Endothelial cell of umbilical vein (primary cell): ENCODE measurements at regions not wholly inside any gene's neighbourhood (a gene's known extent, or its start where the extent isn't known, plus 50 kb on each side); places are given as distances from the start of the nearest gene placed in this dataset.

Experiments used
- BruUV-seq: library from RNA; stranded (reverse); fragments of 400-500 nt; replicated peaks from 2 replicates; lab custom pipeline; 2021; lab: Mats Ljungman, UMichigan
- CTCF ChIA-PET: fragments of 300-600, 350-600 bp; sonication (Branson Sonifier 250); formaldehyde crosslinking; loops from one replicate; lab custom pipeline; 2021; ENCODE audit warnings: antibody characterized with exemption, inconsistent platforms; lab: Charles Lee
- POLR2A ChIA-PET: fragments of 300-600, 350-600 bp; sonication (Branson Sonifier 250); formaldehyde crosslinking; loops from one replicate; lab custom pipeline; 2021; ENCODE audit warnings: antibody characterized with exemption, inconsistent platforms; lab: Charles Lee
- DNase-seq: peaks from one replicate; pipeline ENCODE4 v3.0.0-alpha.2; 2011; ENCODE audit warnings: low read depth, low spot score
- FAIRE-seq: peaks from 2 replicates; lab custom pipeline; 2011; peaks lifted over from hg19 to GRCh38; lab: Jason Lieb, UNC
- H2AFZ ChIP-seq: 2 replicates; pipeline ENCODE4 v1.6.0; 2012; ENCODE audit warnings: low read depth, low read length, control low read depth, inconsistent platforms
- H3K27ac ChIP-seq: 2 replicates; pipeline ENCODE4 v1.5.1; 2011; ENCODE audit warnings: low read depth, mild to moderate bottlenecking, control low read depth, low read length, moderate library complexity; ENCODE audit not compliant: insufficient read depth
- H3K27me3 ChIP-seq, 2 experiments: 2 replicates each; pipeline versions ENCODE4 v1.6.0 to v1.6.1; 2011; ENCODE audit warnings: low read length in 2 of 2, mixed read lengths in 1 of 2; ENCODE audit not compliant: control insufficient read depth in 2 of 2, insufficient read depth in 2 of 2
- H3K36me3 ChIP-seq, 2 experiments: 2 replicates in 1 of 2; 3 replicates in 1 of 2; pipeline ENCODE4 v1.5.1; 2011; ENCODE audit warnings: low read length in 2 of 2, mild to moderate bottlenecking in 1 of 2, moderate library complexity in 1 of 2; ENCODE audit not compliant: control insufficient read depth in 2 of 2, insufficient read depth in 2 of 2; ENCODE audit errors: extremely low read depth in 1 of 2
- H3K4me1 ChIP-seq: 3 replicates; pipeline ENCODE4 v1.5.1; 2011; ENCODE audit warnings: mild to moderate bottlenecking, low read length; ENCODE audit not compliant: control insufficient read depth, insufficient read depth; ENCODE audit errors: extremely low read depth
- H3K4me2 ChIP-seq: 2 replicates; pipeline ENCODE4 v1.6.1; 2011; ENCODE audit warnings: low read length, control low read depth, mixed read lengths; ENCODE audit not compliant: insufficient read depth
- H3K4me3 ChIP-seq, 3 experiments: fragments of 200-600 bp in 1 of 3; sonication (generic), shearing (Covaris generic) in 1 of 3; replicated peaks in 1 of 3; 2 replicates each; pipeline ENCODE4 v1.5.1; 2011 to 2016; ENCODE audit warnings: control low read depth in 3 of 3, low read length in 3 of 3, mild to moderate bottlenecking in 2 of 3, inconsistent platforms in 1 of 3, low read depth in 1 of 3, moderate library complexity in 1 of 3; ENCODE audit not compliant: insufficient read depth in 1 of 3
- H3K79me2 ChIP-seq: 2 replicates; pipeline ENCODE4 v1.6.0; 2012; ENCODE audit warnings: low read length, inconsistent platforms; ENCODE audit not compliant: control insufficient read depth, insufficient read depth
- H3K9ac ChIP-seq: replicated peaks from 2 replicates; pipeline ENCODE3; 2011; ENCODE audit warnings: low read length, control low read depth; ENCODE audit not compliant: insufficient read depth; ENCODE audit errors: extremely low read depth
- H3K9me1 ChIP-seq: replicated peaks from 3 replicates; pipeline ENCODE4 v1.6.0; 2011; ENCODE audit warnings: mild to moderate bottlenecking, low read length; ENCODE audit not compliant: control insufficient read depth, insufficient read depth; ENCODE audit errors: extremely low read depth
- H3K9me3 ChIP-seq: replicated peaks from 2 replicates; pipeline ENCODE4 v1.5.1; 2012; ENCODE audit warnings: low read length, inconsistent platforms; ENCODE audit not compliant: control insufficient read depth, insufficient read depth
- H4K20me1 ChIP-seq: replicated peaks from 2 replicates; pipeline ENCODE3; 2011; ENCODE audit warnings: mild to moderate bottlenecking, low read length; ENCODE audit not compliant: control insufficient read depth, insufficient read depth; ENCODE audit errors: extremely low read depth
- CTCF ChIP-seq, 2 donors: IDR thresholded peaks; 1 replicate in 1 of 2; 2 replicates in 1 of 2; pipeline ENCODE4 v1.5.1; 2011; ENCODE audit warnings: low read length in 2 of 2, mild to moderate bottlenecking in 2 of 2, moderate library complexity in 2 of 2, control low read depth in 1 of 2, inconsistent platforms in 1 of 2, low read depth in 1 of 2; ENCODE audit not compliant: insufficient read depth in 1 of 2; ENCODE audit errors: extremely low read depth in 1 of 2
- EZH2 ChIP-seq: IDR thresholded peaks from 2 replicates; pipeline ENCODE4 v1.6.1; 2012; ENCODE audit warnings: borderline replicate concordance, low read depth, mild to moderate bottlenecking, moderate library complexity, low read length, inconsistent platforms; ENCODE audit not compliant: severe bottlenecking
- FOS ChIP-seq: IDR thresholded peaks from 2 replicates; pipeline ENCODE4 v1.6.1; 2011; ENCODE audit warnings: mild to moderate bottlenecking, low read length, moderate library complexity, borderline replicate concordance; ENCODE audit not compliant: insufficient read depth
- GATA2 ChIP-seq: IDR thresholded peaks from 2 replicates; pipeline ENCODE4 v1.7.0; 2011; ENCODE audit warnings: low read depth, mild to moderate bottlenecking, moderate library complexity, mixed read lengths, low read length; ENCODE audit not compliant: insufficient read length, insufficient read depth
- JUN ChIP-seq: IDR thresholded peaks from 2 replicates; pipeline ENCODE4 v1.6.1; 2011; ENCODE audit warnings: borderline replicate concordance, low read depth; ENCODE audit not compliant: insufficient read length, insufficient read depth
- MAX ChIP-seq: IDR thresholded peaks from 2 replicates; pipeline ENCODE4 v1.6.1; 2011; ENCODE audit not compliant: insufficient read depth, insufficient read length
- POLR2A ChIP-seq: IDR thresholded peaks from 2 replicates; pipeline ENCODE4 v1.6.1; 2012; ENCODE audit warnings: low read depth, mild to moderate bottlenecking, control low read depth, low read length
- POLR2AphosphoS5 ChIP-seq: IDR thresholded peaks from 2 replicates; pipeline ENCODE4 v1.6.1; 2012; ENCODE audit warnings: low read depth, mild to moderate bottlenecking, control low read depth, low read length, moderate library complexity; ENCODE audit not compliant: insufficient read depth
- dilution Hi-C: fragments of 300-500 bp; cut with MboI; formaldehyde crosslinking; loops from one replicate; pipeline ENCODE4 v1.15.0; 2019; ENCODE audit warnings: low sequenced_read_pairs; ENCODE audit not compliant: extremely low pct_ligation_motif_present
- intact Hi-C: fragments of 100-400 bp; cut with micrococcal nuclease; formaldehyde crosslinking; loops from one replicate; pipeline ENCODE4 v1.10.0; 2022

- dilution Hi-C loops (no loop called here), intact Hi-C loops (no loop called here)
- H3K79me2 ChIP-seq = no peaks in the 10 kb centered on the region
- no peak overlapping the region for H3K9ac ChIP-seq
- POLR2A ChIA-PET = no interaction called here
- no peak overlapping the region for H2AFZ ChIP-seq
- no peaks in the 10 kb centered on the region for H3K36me3 ChIP-seq
- H3K4me3 ChIP-seq = no peak overlapping the region
- no peaks in the 10 kb centered on the region for H3K4me1 ChIP-seq
- H3K4me2 ChIP-seq = no peak overlapping the region
- no peaks in the 10 kb centered on the region for H3K27me3 ChIP-seq
- H3K27ac ChIP-seq = no peak overlapping the region
- CTCF ChIA-PET = interaction anchor here (0.6 kb wide), 1 partner anchor 100 kb away, joined by 4 read pairs; no protein-coding TSS in a partner anchor
- TF ChIP-seq MAX = no peak
- TF ChIP-seq FOS = no peak
- no peak for TF ChIP-seq CTCF (IDR thresholded peaks at IDR 0.05; ENCODE audit: extremely low read depth in 1 of 2, insufficient read depth in 1 of 2, low read depth in 1 of 2, low read length in 2 of 2)
- no peak for TF ChIP-seq POLR2AphosphoS5
- TF ChIP-seq JUN = no peak
- no peak for TF ChIP-seq POLR2A
- no peak for TF ChIP-seq EZH2
- TF ChIP-seq GATA2 = no peak
- no peaks in the 10 kb centered on the region for H3K9me1 ChIP-seq
- no peaks in the 10 kb centered on the region for H3K9me3 ChIP-seq
- no TSS peak for BruUV-seq
- no peaks in the 10 kb centered on the region for H4K20me1 ChIP-seq
- DNase-seq = no peak
- no peak for FAIRE-seq
Measured at GRCh38 chr12:91482231-91482630, 299.6 kb upstream of the DCN start.
